ENCODE measurements at regions not wholly inside any gene's neighbourhood (a gene's known extent, or its start where the extent isn't known, plus 50 kb on each side); places are given as distances from the start of the nearest gene placed in this dataset.

- no peak for FAIRE-seq
These were observed 1193.0 kb downstream of the SORCS1 start for GRCh38 chr10:105971460-105971859.

GRCh38 chr10:105969884-105970377 is 1194.6 kb downstream of the SORCS1 start:
- FAIRE-seq: no peak

- FAIRE-seq: no peak
These were observed 1195.8 kb downstream of the SORCS1 start for GRCh38 chr10:105968666-105969065.

- no peak for FAIRE-seq
These were observed 1197.2 kb downstream of the SORCS1 start for GRCh38 chr10:105967256-105967655.

GRCh38 chr10:105965141-105965540 is 1199.4 kb downstream of the SORCS1 start:
- FAIRE-seq: no peak

GRCh38 chr10:105964009-105964408 is 1200.5 kb downstream of the SORCS1 start:
- no peak for FAIRE-seq

GRCh38 chr10:105963334-105963884 is 1201.1 kb downstream of the SORCS1 start:
- no peak for FAIRE-seq

GRCh38 chr10:105956550-105956949 is 1208.0 kb downstream of the SORCS1 start:
- no peak for FAIRE-seq

GRCh38 chr10:105953861-105954260 is 1210.6 kb downstream of the SORCS1 start:
- FAIRE-seq: no peak

GRCh38 chr10:105953056-105953455 is 1211.5 kb downstream of the SORCS1 start:
- no peak for FAIRE-seq

- peak; percentile 78 for FAIRE-seq
These were observed 1212.4 kb downstream of the SORCS1 start for GRCh38 chr10:105952153-105952552.

GRCh38 chr10:105950410-105950809 is 1214.1 kb downstream of the SORCS1 start:
- peak; percentile 96 for FAIRE-seq

GRCh38 chr10:105949721-105950120 is 1214.8 kb downstream of the SORCS1 start:
- no peak for FAIRE-seq

- FAIRE-seq: no peak
These were observed 1239.3 kb downstream of the SORCS1 start for GRCh38 chr10:105925045-105925785.

- no peak for FAIRE-seq
These were observed 1243.2 kb downstream of the SORCS1 start for GRCh38 chr10:105921348-105921747.

GRCh38 chr10:105914432-105914831 is 1250.1 kb downstream of the SORCS1 start:
- no peak for FAIRE-seq

GRCh38 chr10:105908701-105909100 is 1255.8 kb downstream of the SORCS1 start:
- no peak for FAIRE-seq

- no peak for FAIRE-seq
These were observed 1244.4 kb downstream of the SORCS3 start for GRCh38 chr10:105885495-105885894.

- no peak for FAIRE-seq
These were observed 1238.3 kb downstream of the SORCS3 start for GRCh38 chr10:105879401-105879800.

GRCh38 chr10:105875050-105875449 is 1234.0 kb downstream of the SORCS3 start:
- no peak for FAIRE-seq

GRCh38 chr10:105872665-105873064 is 1231.6 kb downstream of the SORCS3 start:
- no peak for FAIRE-seq

GRCh38 chr10:105868935-105869334 is 1227.8 kb downstream of the SORCS3 start:
- FAIRE-seq: no peak

- FAIRE-seq: no peak
These were observed 1223.8 kb downstream of the SORCS3 start for GRCh38 chr10:105864854-105865253.

All from islet of Langerhans (tissue), 1 donor.